ENCODE measurements at regions not wholly inside any gene's neighbourhood (a gene's known extent, or its start where the extent isn't known, plus 50 kb on each side); places are given as distances from the start of the nearest gene placed in this dataset.

GRCh38 chr16:86444261-86444660, 66.1 kb upstream of the FOXF1 start:
- 11% methylated on average over 17 of the region's 17 CpGs for WGBS
- DNase-seq (ENCODE audit: low spot score in 2 of 2), result no peak
- Histone ChIP-seq H3K4me3 (no peak overlapping the region), H3K27ac (no peak overlapping the region), H3K36me3 (no peaks in the 10 kb centered on the region), H3K4me1 (peaks cover 2% of the 10 kb centered on the region), H3K27me3 (peaks cover 67% of the 10 kb centered on the region), H3K9me3 (no peaks in the 10 kb centered on the region)
- TF ChIP-seq EP300 (IDR thresholded peaks at IDR 0.05), result no peak

- H3K27ac ChIP-seq, result no peak overlapping the region
- H3K36me3 ChIP-seq, result no peaks in the 10 kb centered on the region
- no peak for DNase-seq (ENCODE audit: low spot score in 2 of 2)
- no peak overlapping the region for H3K4me3 ChIP-seq
- peaks cover 2% of the 10 kb centered on the region for H3K4me1 ChIP-seq
- H3K9me3 ChIP-seq, result no peaks in the 10 kb centered on the region
- H3K27me3 ChIP-seq, result peaks cover 67% of the 10 kb centered on the region
- no peak for TF ChIP-seq POLR2AphosphoS5 (IDR thresholded peaks at IDR 0.05)
- no peak for TF ChIP-seq EP300 (IDR thresholded peaks at IDR 0.05)
- no peak for TF ChIP-seq CTCF (IDR thresholded peaks at IDR 0.05)
- TF ChIP-seq POLR2A (IDR thresholded peaks at IDR 0.05), result no peak
- 41% methylated on average over 5 of the region's 5 CpGs for WGBS
These were observed 65.7 kb upstream of the FOXF1 start for GRCh38 chr16:86444661-86445060.

GRCh38 chr16:86446279-86446678, 64.0 kb upstream of the FOXF1 start:
- 83% methylated on average over 7 of the region's 7 CpGs for WGBS
- H3K9me3 ChIP-seq, result no peaks in the 10 kb centered on the region

GRCh38 chr16:86447228-86447627, 63.1 kb upstream of the FOXF1 start:
- Histone ChIP-seq H3K36me3 (no peaks in the 10 kb centered on the region), H3K27ac (no peak overlapping the region), H3K4me3 (no peak overlapping the region), H3K4me1 (peaks cover 2% of the 10 kb centered on the region), H3K9me3 (no peaks in the 10 kb centered on the region), H3K27me3 (peaks cover 58% of the 10 kb centered on the region)
- DNase-seq (ENCODE audit: low spot score in 2 of 2), result no peak
- 100% methylated on average over 3 of the region's 3 CpGs for WGBS
- no peak for TF ChIP-seq POLR2AphosphoS5 (IDR thresholded peaks at IDR 0.05)
- TF ChIP-seq EP300 (IDR thresholded peaks at IDR 0.05), result no peak
- TF ChIP-seq CTCF (IDR thresholded peaks at IDR 0.05), result no peak
- no peak for TF ChIP-seq POLR2A (IDR thresholded peaks at IDR 0.05)

More at GRCh38 chr16:86446279-86446678, 64.0 kb upstream of the FOXF1 start:
- H3K27ac ChIP-seq, result no peak overlapping the region
- no peak for TF ChIP-seq EP300 (IDR thresholded peaks at IDR 0.05)
- TF ChIP-seq CTCF (IDR thresholded peaks at IDR 0.05), result no peak
- peaks cover 2% of the 10 kb centered on the region for H3K4me1 ChIP-seq
- no peak for DNase-seq (ENCODE audit: low spot score in 2 of 2)
- H3K36me3 ChIP-seq, result no peaks in the 10 kb centered on the region
- peaks cover 64% of the 10 kb centered on the region for H3K27me3 ChIP-seq
- no peak overlapping the region for H3K4me3 ChIP-seq

GRCh38 chr16:86448306-86448890, 61.9 kb upstream of the FOXF1 start:
- Histone ChIP-seq H3K36me3 (no peaks in the 10 kb centered on the region), H3K4me3 (no peak overlapping the region), H3K9me3 (no peaks in the 10 kb centered on the region), H3K27ac (no peak overlapping the region), H3K4me1 (peaks cover 2% of the 10 kb centered on the region), H3K27me3 (peaks cover 49% of the 10 kb centered on the region)
- 80% methylated on average over 11 of the region's 11 CpGs for WGBS
- no peak for DNase-seq (ENCODE audit: low spot score in 2 of 2)
- TF ChIP-seq POLR2A (IDR thresholded peaks at IDR 0.05) (no peak), EP300 (IDR thresholded peaks at IDR 0.05) (no peak), POLR2AphosphoS5 (IDR thresholded peaks at IDR 0.05) (no peak), CTCF (IDR thresholded peaks at IDR 0.05) (no peak)
